Hematopoietic multipotent progenitor cell treated with erythropoietin and hydrocortisone succinate and interleukin-3 and kit ligand, for 15 days (in vitro differentiated cells): ENCODE measurements at regions not wholly inside any gene's neighbourhood (a gene's known extent, or its start where the extent isn't known, plus 50 kb on each side); places are given as distances from the start of the nearest gene placed in this dataset.
A peak's percentile ranks its signal among the peaks of the same experiment; 100 is the strongest.
"Not testable (repeated sequence)": the region's sequence is repeated elsewhere in the genome, so short reads cannot be mapped to it uniquely, and the experiment has no call there.

Source experiments
- DNase-seq: peaks from one replicate; pipeline ENCODE4 v3.0.0-alpha.2; 2015; ENCODE audit warnings: low spot score

DNA sequence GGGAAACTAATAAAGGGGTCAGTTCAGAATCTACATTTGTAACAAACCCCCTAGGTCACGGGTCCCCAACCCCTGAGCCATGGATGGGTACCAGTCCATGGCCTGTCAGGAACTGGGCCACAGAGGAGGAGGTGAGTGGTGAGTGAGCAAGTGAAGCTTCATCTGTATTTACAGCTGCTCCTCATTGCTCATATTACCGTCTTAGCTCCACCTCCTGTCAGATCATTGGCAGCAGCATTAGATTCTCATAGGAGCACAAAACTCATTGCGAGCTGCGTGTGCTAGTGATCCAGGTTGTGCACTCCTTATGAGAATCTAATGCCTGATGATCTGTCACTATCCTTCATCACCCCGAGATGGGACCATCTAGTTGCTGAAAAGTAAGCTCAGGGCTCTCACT, 88.4 kb upstream of the MPP7 start:
- no peak for DNase-seq

DNA sequence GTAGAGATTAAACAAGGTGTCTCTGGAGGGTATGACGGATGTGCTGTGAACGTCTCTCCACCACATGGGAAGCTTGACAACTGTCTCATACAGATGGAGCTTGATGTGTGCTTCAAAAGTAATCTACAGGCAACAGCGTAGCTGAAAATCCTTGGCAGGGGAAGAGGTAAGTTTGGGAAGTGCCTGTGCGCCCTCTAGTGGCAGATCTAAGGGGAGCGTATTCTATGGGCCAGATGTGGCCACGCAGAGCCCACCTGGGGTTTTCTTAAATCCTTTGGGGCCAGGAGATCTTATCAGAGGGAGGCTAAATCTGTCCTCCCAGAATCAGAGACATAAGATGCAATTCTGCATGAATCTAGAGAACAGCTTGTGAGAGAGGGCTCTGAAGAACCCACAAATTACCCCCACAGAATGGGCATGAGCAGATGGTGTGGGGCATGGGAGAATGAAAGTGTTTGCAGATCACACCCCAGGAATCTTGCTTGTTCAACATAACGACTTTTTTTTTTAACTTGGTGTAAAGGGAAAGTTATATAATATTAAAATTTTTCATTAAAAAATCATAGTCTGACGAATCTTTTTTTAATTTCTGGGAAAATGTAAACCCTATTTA, 91.2 kb upstream of the MPP7 start:
- peak; percentile 59 for DNase-seq

DNA sequence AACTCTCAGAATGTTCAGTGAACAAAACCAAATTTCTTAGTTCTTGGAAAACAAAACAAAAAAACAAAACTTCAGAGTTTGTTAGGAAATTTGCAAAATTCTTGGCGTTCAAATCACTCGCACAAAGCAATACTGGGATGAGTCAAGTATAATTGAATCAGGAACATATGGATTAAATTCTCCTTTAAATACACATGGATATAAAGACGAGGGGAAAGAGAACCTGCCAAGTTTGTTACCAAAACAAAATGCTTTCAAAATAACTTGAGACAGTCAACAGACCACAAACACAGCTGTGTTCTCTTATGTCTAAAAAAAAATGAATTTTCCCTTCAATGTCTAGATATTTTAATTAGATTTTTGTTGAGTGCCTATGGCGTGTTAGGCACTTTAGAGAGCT, 93.5 kb upstream of the MPP7 start:
- DNase-seq: no peak

GRCh38 chr10:28397229-28397628, 94.4 kb upstream of the MPP7 start:
- no peak for DNase-seq

GRCh38 chr10:28400176-28400575, 97.3 kb upstream of the MPP7 start:
- no peak for DNase-seq

GRCh38 chr10:28400681-28401080, 97.8 kb upstream of the MPP7 start:
- DNase-seq: no peak

- not testable (repeated sequence) for DNase-seq
Observed at GRCh38 chr10:28402611-28403073, 99.8 kb upstream of the MPP7 start.

GRCh38 chr10:28403090-28403489, 100.2 kb upstream of the MPP7 start:
- DNase-seq: no peak

DNA sequence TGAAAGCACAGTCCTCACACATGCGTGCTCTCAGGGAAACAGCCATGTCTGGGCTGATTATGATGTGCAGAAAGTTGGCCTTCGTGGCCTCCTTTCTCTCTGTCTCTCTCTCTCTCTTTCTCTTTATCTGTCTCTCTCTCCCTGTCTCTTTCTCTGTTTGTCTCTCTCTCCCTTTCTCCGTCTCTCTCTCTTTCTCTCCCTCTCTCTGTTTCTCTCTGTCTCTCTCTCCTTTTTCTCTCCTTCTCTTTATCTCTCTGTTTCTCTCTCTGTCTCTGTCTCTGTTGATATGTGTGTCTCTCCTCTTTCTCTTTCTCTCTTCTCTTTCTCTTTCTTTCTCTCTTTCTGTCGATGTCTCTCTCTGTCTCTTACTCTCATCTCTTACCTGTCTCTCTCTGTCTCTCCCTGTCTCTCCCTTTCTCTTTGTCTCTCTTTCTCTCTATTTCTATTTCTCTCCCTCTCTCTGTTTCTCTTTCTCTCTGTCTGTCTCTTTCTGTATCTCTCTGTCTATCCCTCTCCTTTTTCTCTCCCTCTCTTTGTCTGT, 105.4 kb upstream of the MPP7 start:
- no peak for DNase-seq

DNA sequence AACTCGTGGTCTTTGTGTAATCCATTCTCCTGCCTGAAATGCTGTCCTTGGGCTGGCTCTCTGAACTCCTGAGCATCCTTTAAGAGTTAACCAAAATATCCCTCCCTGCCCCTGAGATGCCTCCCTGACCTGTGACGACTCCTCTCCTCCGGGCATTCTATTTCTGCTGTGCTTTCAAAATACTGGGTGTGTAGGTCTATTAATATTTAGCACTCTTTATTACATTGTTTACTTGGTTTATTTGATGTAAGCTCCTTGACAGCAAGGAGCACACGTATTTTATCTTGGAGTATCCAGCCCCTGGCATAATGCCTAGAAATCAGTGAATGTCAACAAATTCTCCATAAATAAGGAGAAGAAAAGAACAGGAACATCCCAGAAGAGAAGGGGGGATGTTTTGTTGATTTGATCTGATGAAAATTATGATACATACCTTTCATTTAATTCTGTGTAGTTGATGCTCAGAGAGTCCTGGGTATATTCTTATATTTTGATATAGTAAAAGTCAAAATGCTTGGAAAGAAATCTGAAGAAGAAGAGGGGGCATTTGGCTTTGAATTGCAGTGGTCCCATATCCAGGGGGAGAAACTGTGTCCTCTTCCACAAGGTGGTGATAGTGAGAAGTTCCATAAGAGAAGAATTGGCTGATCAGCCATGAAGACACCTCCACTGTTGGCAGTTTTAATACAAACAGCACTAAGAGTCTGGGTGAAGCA, 107.7 kb upstream of the MPP7 start:
- no peak for DNase-seq

- DNase-seq: no peak
Observed at GRCh38 chr10:28411136-28411460, 108.2 kb upstream of the MPP7 start.

DNA sequence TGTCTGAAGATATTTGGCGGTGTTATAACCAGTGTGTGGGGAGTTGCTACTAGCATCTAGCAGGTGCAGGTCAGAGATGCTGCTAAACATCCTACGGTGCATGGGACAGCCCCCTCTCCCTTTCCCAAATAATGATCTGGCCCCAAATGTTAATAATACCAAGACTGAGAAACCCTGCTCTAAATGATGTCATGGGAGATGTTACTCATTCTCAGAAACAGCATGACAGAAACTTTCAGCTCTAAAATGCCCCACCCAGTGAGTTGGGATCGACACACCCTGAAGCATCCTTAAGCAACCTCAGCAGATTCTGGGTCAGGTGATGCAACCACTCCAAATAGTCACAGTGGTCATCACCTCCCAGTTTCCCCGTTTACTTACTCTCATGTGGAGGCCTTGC, 108.8 kb upstream of the MPP7 start:
- no peak for DNase-seq

GRCh38 chr10:28418069-28418468, 114.8 kb upstream of the WAC start:
- DNase-seq: no peak

- no peak for DNase-seq
Observed at GRCh38 chr10:28425422-28425821, 107.5 kb upstream of the WAC start.

- DNase-seq: no peak
Observed at GRCh38 chr10:28426392-28427159, 106.3 kb upstream of the WAC start.

DNA sequence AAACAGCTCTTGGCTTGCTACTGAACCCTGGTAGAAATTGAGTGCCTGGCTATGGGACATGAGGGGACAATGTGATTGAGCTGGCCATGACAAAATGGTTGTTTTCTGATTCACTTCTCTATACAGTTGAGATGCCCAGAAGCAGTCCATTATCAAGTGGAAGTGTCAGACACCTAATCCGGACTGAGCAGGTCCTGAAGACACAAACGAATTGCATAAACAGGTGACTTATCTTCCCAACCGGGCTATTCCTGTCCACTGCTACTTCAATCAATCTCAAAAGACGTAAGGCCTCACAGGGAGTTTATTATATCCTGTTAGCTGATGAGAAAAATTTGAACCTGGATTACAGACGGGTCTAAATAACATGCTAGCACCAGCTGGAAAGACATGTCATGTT, 105.5 kb upstream of the WAC start:
- DNase-seq: no peak

- no peak for DNase-seq
Observed at GRCh38 chr10:28429045-28429444, 103.9 kb upstream of the WAC start.

DNA sequence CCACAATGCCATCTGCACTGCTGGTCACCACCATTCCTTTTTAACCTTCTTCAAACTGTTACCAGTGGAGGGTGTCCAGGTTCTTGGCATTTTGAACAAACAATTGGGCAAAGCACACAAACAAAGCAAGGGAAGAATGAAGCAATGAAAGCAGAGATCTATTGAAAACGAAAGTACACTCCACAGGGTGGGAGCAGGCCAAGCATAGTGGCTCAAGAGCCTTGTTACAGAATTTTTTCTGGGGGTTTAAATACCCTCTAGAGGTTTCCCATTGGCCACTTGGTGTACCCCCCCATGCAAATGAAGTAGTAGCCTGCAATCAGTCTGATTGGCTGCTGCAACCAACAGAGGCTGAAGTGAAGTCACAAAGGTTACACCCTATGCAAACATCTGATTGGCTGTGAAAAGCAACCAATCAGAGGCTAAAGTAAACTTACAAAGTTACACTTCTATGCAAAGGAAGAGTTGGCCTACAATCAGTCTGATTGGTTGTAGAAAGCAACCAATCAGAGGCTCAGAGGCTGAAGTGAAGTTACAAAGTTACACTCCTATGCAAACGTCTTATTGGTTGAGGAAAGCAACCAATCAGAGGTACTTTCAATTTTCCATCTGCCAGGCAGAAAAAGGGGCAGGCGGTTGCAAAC, 103.2 kb upstream of the WAC start:
- DNase-seq: peak; percentile 10

DNA sequence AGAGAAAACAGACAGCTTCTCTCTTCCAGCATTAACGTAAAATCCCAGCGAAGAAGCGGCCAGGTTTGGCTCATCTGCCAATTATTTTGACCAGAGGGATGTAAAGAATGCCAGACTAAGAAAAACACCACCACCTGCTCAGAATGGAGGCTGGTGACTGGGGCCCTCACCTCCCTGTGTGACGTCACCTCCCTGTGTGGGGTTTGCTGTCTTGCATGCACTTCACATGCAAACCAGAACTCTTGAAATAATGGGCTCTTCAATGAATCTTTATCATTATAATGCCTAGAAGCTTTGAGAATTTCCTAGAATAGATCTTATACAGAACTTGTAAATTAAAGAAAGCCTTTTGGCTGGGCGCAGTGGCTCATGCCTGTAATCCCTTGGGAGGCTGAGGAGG, 101.8 kb upstream of the WAC start:
- no peak for DNase-seq

DNA sequence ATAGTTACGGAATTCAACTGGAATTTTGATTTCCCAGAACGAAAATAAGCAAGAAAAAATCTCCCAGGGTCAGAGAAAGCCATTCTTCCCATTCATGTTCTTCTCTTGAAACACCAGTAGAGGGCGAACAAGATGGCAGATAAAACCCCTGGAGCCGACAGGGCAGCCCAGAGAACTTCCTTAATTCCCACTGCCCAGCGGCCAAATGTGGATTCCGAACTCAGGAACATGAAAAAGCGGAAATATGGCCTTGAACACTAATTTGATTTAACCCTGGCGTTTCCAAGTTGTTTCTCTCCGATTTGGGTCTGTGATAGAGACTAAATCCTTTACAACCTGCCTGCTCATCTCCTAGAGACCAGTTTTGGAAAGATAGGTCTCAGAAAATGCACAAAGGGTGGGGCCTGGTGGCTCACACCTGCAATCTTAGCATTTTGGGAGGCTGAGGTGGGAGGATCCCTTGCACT, 100.7 kb upstream of the WAC start:
- DNase-seq: peak; percentile 41

DNA sequence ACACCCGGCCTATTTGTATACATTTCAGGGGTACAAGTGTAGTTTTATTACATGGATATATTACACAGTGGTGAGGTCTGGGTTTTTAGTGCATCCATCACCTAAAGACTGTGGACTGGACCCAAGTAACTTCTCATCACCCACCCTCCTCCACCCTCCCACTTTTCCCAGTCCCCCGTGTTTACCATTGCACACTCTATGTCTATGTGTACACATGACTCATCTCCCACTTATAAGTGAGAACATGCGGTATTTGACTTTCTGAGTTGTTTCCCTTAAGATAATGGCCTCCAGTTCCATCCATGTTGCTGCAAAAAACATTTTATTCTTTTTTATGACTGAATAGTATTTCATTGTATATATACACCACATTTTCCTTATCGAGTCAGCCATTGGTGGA, 98.9 kb upstream of the WAC start:
- DNase-seq: no peak

GRCh38 chr10:28442403-28442802, 90.5 kb upstream of the WAC start:
- DNase-seq: no peak
